ENCODE measurements at regions not wholly inside any gene's neighbourhood (a gene's known extent, or its start where the extent isn't known, plus 50 kb on each side); places are given as distances from the start of the nearest gene placed in this dataset.

DNA sequence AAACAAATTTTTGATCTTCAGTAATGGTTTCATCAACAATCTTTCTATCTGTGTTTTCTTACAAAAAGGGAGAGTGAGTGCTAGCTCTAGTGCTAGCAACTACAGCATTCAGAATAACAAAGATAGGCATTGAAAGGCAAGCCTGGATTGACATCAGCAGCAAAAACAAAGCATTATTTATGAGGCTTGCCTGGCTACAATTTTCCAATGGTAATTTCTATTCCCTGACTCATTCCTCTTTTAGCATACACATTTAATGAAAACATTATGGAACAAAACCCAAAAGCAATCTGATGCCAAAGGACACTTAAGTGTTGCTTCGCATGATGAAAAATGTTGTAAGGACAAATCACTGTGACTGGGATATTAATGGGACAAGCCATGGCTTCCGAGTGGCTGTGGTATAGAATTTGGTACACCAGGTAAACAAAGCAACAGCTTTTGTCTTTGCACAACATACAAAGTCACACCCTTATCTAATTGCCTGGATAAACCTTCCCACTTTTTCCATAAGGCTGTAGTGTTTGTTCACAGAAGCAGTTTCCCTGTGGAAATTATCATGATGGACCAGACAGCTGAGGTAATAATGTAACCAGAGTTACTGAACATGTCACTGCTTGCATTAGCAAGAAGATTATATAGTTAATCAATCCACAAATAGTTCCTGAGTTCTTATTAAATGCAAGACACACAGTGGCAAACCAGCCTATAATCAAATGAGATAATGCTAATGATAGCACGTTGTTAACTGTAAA is 179.8 kb upstream of the EDIL3 start:
- POLR2A ChIA-PET, result no interaction called here
- H3K27me3 Mint-ChIP-seq, result no peaks in the 10 kb centered on the region
- H3K27ac Mint-ChIP-seq, result no peak overlapping the region
- no peaks in the 10 kb centered on the region for H3K4me1 Mint-ChIP-seq
- no peak for ATAC-seq
- H3K4me3 Mint-ChIP-seq, result no peak overlapping the region
- H3K36me3 Mint-ChIP-seq, result no peaks in the 10 kb centered on the region
- no peak for DNase-seq
- H3K9me3 Mint-ChIP-seq, result peaks cover 0 to 1% (median 0%) of the 10 kb centered on the region in 9 donors

DNA sequence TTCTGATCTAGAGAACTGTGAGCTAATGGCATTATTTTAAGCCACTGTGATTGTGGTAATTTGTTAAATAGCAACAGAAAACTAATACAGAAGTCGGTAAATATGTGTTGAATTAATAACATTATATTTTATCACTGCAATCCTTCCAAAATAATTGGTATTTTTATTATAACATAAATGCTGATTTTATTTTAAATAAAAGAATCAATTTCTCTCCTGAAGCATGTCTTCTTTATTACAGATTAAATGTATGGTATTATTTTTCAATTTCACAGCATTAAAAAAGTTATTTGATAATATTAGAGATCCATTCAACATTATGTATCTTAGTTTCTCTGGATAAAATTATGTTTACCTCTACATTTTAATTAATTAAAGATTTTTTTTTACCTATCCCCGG is 165.5 kb upstream of the EDIL3 start:
- POLR2A ChIA-PET, result no interaction called here
- Mint-ChIP-seq H3K4me3 (no peak overlapping the region), H3K27ac (no peak overlapping the region), H3K36me3 (no peaks in the 10 kb centered on the region), H3K9me3 (peaks cover 0 to 22% (median 7%) of the 10 kb centered on the region in 9 donors), H3K4me1 (no peaks in the 10 kb centered on the region), H3K27me3 (no peaks in the 10 kb centered on the region)
- DNase-seq (no peak), ATAC-seq (no peak)

GRCh38 chr5:84549054-84549453 is 164.4 kb upstream of the EDIL3 start:
- Mint-ChIP-seq H3K27ac (no peak overlapping the region), H3K4me3 (no peak overlapping the region), H3K9me3 (peaks cover 0 to 19% (median 0%) of the 10 kb centered on the region in 9 donors), H3K27me3 (no peaks in the 10 kb centered on the region), H3K36me3 (no peaks in the 10 kb centered on the region), H3K4me1 (no peaks in the 10 kb centered on the region)
- POLR2A ChIA-PET, result no interaction called here
- DNase-seq, result no peak
- no peak for ATAC-seq

DNA sequence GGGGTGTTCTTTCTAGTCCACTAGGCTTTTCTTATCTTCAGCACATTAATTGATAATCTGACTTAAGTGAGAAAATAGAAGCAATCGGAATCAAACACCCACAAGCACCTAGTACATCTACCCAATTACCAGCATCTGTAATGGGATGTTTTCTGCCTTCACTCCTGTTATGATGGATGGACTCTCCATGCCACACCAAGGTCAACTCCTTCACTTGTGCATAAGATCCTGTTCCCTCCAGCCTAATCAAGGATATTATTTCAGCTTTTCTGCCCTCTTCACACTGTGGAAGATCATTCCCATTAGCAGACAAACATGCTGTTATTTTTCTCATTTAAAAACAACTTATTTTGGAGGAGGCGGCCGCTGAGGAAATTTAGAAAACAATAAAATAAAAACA is 162.0 kb upstream of the EDIL3 start:
- peaks cover 0 to 24% (median under 1%) of the 10 kb centered on the region in 9 donors for H3K9me3 Mint-ChIP-seq
- no peak overlapping the region for H3K4me3 Mint-ChIP-seq
- no peak for DNase-seq
- no peaks in the 10 kb centered on the region for H3K27me3 Mint-ChIP-seq
- no peak overlapping the region for H3K27ac Mint-ChIP-seq
- ATAC-seq, result no peak
- POLR2A ChIA-PET, result no interaction called here
- H3K4me1 Mint-ChIP-seq, result no peaks in the 10 kb centered on the region
- H3K36me3 Mint-ChIP-seq, result no peaks in the 10 kb centered on the region

DNA sequence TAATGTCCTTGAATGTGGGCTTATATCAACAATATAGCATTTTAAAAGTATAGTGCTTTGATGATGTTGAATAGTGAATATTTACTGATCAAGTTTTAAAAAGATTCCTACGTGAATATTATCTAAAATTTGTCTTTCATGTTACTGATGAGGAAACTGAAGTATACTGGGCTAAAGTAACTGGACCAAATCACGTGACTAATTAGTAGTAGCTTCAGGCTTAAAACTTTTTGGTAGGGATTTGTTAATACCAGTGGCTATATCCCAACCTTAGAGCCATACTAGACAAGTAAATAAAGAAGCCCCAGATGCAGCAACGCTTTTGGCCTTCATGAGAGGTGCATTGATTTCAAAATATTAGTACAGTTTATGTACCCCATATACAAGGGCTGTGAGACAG is 152.1 kb upstream of the EDIL3 start:
- POLR2A ChIA-PET, result no interaction called here
- Mint-ChIP-seq H3K4me1 (no peaks in the 10 kb centered on the region), H3K27ac (no peak overlapping the region), H3K36me3 (no peaks in the 10 kb centered on the region), H3K9me3 (peaks cover 3 to 25% (median 9%) of the 10 kb centered on the region in 9 donors), H3K4me3 (no peak overlapping the region), H3K27me3 (no peaks in the 10 kb centered on the region)
- no peak for ATAC-seq
- no peak for DNase-seq

GRCh38 chr5:84535281-84535680 is 150.6 kb upstream of the EDIL3 start:
- Mint-ChIP-seq H3K27ac (no peak overlapping the region), H3K36me3 (no peaks in the 10 kb centered on the region), H3K4me3 (peak overlapping the region in 1 of 10 donors; percentile 38), H3K9me3 (peaks cover 0 to 12% (median 6%) of the 10 kb centered on the region in 9 donors), H3K4me1 (no peaks in the 10 kb centered on the region), H3K27me3 (no peaks in the 10 kb centered on the region)
- ATAC-seq (no peak), DNase-seq (no peak)
- POLR2A ChIA-PET, result no interaction called here

DNA sequence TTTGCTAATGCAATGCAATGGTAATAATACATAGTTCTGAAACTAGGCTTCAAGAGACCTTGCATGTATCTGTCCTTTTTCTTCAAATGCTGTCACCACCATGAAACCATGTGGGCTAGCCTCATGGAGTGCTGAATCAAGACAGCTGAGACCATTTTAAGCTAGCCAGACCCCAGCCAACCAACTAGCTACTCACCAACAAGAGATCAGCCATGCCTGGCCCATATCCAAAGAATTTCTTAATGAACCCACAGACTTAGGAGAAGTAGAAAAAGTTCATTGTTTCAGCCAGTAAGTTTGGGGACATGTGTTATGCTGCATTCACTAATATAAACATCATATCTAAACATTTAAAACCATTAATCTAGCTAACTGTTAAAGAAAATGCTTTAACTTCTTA is 139.8 kb upstream of the EDIL3 start:
- peaks cover 0 to 16% (median 0%) of the 10 kb centered on the region in 9 donors for H3K9me3 Mint-ChIP-seq
- no peaks in the 10 kb centered on the region for H3K4me1 Mint-ChIP-seq
- POLR2A ChIA-PET, result no interaction called here
- no peaks in the 10 kb centered on the region for H3K36me3 Mint-ChIP-seq
- DNase-seq, result no peak
- no peak overlapping the region for H3K4me3 Mint-ChIP-seq
- H3K27ac Mint-ChIP-seq, result no peak overlapping the region
- no peaks in the 10 kb centered on the region for H3K27me3 Mint-ChIP-seq
- no peak for ATAC-seq

- POLR2A ChIA-PET, result no interaction called here
- Mint-ChIP-seq H3K27ac (no peak overlapping the region), H3K4me1 (no peaks in the 10 kb centered on the region), H3K9me3 (peaks cover 0 to 40% (median 6%) of the 10 kb centered on the region in 9 donors), H3K27me3 (peaks cover 0 to 4% (median 0%) of the 10 kb centered on the region in 5 donors), H3K4me3 (no peak overlapping the region), H3K36me3 (no peaks in the 10 kb centered on the region)
- no peak for DNase-seq
- no peak for ATAC-seq
Measured at GRCh38 chr5:84518862-84519261, 134.2 kb upstream of the EDIL3 start.

- no peak overlapping the region for H3K4me3 Mint-ChIP-seq
- H3K27me3 Mint-ChIP-seq, result peaks cover 0 to 4% (median 0%) of the 10 kb centered on the region in 5 donors
- H3K9me3 Mint-ChIP-seq, result peaks cover 0 to 44% (median 6%) of the 10 kb centered on the region in 9 donors
- no peak overlapping the region for H3K27ac Mint-ChIP-seq
- no peaks in the 10 kb centered on the region for H3K36me3 Mint-ChIP-seq
- POLR2A ChIA-PET, result no interaction called here
- H3K4me1 Mint-ChIP-seq, result no peaks in the 10 kb centered on the region
- ATAC-seq, result no peak
- no peak for DNase-seq
Measured at GRCh38 chr5:84518370-84518769, 133.7 kb upstream of the EDIL3 start.

- no peak for DNase-seq
Measured at GRCh38 chr5:84506625-84507024, 121.9 kb upstream of the EDIL3 start.

DNA sequence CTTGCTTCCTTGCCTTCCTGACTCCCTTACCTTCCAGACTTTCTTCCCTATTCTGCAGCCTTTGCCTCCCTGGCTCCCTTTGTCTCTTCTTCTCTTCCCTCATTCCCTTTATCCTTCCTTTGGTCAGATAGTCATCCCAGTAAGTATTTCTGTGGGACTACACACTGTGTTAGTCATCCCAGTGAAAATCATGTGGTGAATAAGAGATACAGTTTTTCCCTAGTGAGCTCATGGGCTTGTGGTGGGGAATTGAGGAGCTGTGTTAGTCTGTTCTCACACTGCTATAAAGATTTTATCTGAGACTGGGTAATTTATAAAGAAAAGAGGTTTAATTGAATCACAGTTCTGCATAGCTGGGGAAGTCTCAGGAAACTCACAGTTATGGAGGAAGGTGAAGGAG is 109.8 kb upstream of the EDIL3 start:
- Mint-ChIP-seq H3K4me1 (no peaks in the 10 kb centered on the region), H3K27ac (no peak overlapping the region), H3K4me3 (no peak overlapping the region), H3K9me3 (peaks cover 0 to 12% (median 0%) of the 10 kb centered on the region in 9 donors), H3K27me3 (peaks cover 0 to 4% (median 0%) of the 10 kb centered on the region in 5 donors), H3K36me3 (no peaks in the 10 kb centered on the region)
- POLR2A ChIA-PET, result no interaction called here
- DNase-seq (no peak), ATAC-seq (no peak)

More at GRCh38 chr5:84506625-84507024, 121.9 kb upstream of the EDIL3 start:
- Mint-ChIP-seq H3K27me3 (no peaks in the 10 kb centered on the region), H3K9me3 (peaks cover 0 to 7% (median 0%) of the 10 kb centered on the region in 9 donors), H3K27ac (no peak overlapping the region), H3K4me3 (no peak overlapping the region), H3K36me3 (no peaks in the 10 kb centered on the region), H3K4me1 (no peaks in the 10 kb centered on the region)
- POLR2A ChIA-PET, result no interaction called here
- no peak for ATAC-seq

- Mint-ChIP-seq H3K9me3 (peaks cover 0 to 13% (median 0%) of the 10 kb centered on the region in 9 donors), H3K4me3 (no peak overlapping the region), H3K36me3 (no peaks in the 10 kb centered on the region), H3K27me3 (no peaks in the 10 kb centered on the region), H3K27ac (no peak overlapping the region), H3K4me1 (no peaks in the 10 kb centered on the region)
- POLR2A ChIA-PET, result no interaction called here
- no peak for ATAC-seq
- DNase-seq, result no peak
Measured at GRCh38 chr5:84487963-84488362, 103.3 kb upstream of the EDIL3 start.

- DNase-seq (no peak), ATAC-seq (no peak)
- Mint-ChIP-seq H3K4me3 (no peak overlapping the region), H3K4me1 (no peaks in the 10 kb centered on the region), H3K27ac (no peak overlapping the region), H3K9me3 (peaks cover 0 to 15% (median 0%) of the 10 kb centered on the region in 9 donors), H3K27me3 (no peaks in the 10 kb centered on the region), H3K36me3 (no peaks in the 10 kb centered on the region)
- POLR2A ChIA-PET, result no interaction called here
Measured at GRCh38 chr5:84480873-84481637, 96.4 kb upstream of the EDIL3 start.
